CD4-positive, alpha-beta T cell treated with Interleukin-6 for 4 hours (primary cell): ENCODE measurements at regions not wholly inside any gene's neighbourhood (a gene's known extent, or its start where the extent isn't known, plus 50 kb on each side); places are given as distances from the start of the nearest gene placed in this dataset.
"Not testable (repeated sequence)": the region's sequence is repeated elsewhere in the genome, so short reads cannot be mapped to it uniquely, and the experiment has no call there.

ENCODE experiments used
- DNase-seq: peaks from one replicate; pipeline ENCODE4 v3.0.0-alpha.2; 2020; ENCODE audit warnings: mixed read lengths

- no peak for DNase-seq
Measured at GRCh38 chr3:33957176-33957575, 158.7 kb downstream of the PDCD6IP start.

DNA sequence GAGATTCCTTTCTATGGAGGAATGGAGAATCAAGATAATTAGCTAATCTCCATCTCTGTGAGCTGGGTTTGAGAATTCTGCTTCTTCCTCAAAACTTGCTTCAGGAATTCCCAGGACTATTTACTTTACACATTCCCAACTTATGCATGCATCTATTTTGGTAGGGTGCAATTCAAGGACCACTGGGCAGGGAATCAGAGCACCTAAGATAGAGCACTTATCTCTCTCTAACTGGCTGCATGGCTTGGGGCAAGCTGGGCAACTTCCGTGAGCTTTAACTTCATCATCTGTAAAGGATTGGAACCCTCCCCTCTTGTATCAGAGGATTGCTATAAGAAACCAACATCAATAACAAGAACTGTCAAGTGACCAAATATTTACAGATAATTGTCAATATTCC, 160.2 kb downstream of the PDCD6IP start:
- DNase-seq: no peak

- DNase-seq: no peak
Measured at GRCh38 chr3:33962396-33962795, 164.0 kb downstream of the PDCD6IP start.

GRCh38 chr3:33970180-33970579, 171.8 kb downstream of the PDCD6IP start:
- not testable (repeated sequence) for DNase-seq

GRCh38 chr3:33971055-33971454, 172.6 kb downstream of the PDCD6IP start:
- no peak for DNase-seq

- no peak for DNase-seq
Measured at GRCh38 chr3:33975463-33975862, 177.0 kb downstream of the PDCD6IP start.

GRCh38 chr3:33977227-33977626, 178.8 kb downstream of the PDCD6IP start:
- DNase-seq: no peak

DNA sequence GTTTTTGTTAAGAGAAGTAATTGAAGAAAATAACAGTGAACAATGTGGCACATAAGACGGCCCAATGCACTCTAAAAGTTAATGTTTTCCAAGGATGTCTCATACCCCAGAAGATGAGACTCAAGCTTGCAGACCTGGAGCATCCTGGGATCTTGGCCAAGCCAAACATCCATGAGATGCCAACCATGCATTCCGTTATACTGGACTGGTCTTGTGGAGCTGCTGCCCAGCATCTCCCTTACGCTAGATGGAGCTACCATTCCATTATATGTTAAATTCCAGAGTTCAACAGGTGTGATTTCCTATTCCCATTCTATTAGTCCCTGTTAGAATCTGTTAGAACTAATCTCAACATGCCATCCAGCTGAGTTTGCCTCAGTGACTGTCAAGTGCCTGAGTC, 181.8 kb downstream of the PDCD6IP start:
- DNase-seq: no peak

DNA sequence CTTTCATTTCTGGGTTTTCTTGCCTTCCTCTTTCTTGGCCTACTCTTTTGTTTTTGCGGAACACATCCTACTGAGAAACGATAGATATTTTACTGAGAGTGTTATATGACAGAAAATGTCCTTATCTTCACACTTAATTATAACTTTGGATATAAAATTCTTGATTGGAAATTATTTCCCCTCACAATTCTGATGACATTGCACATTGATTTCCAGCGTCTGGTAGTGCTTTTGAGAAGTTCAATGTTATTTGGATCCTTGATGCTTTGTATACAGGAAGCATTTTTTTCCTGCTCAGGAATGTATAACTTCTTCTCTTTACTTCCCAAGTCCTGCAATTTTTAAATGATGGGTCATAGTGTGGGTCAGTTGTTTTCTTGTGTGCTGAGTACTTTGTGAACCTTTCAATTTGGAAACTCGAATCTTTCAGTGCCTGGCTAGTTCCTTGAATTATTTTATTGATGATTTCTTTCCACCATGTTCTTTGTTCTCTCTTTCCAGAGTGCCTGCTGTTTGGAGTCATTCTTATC, 183.9 kb downstream of the PDCD6IP start:
- DNase-seq: no peak

- not testable (repeated sequence) for DNase-seq
Measured at GRCh38 chr3:33982949-33983348, 184.5 kb downstream of the PDCD6IP start.

GRCh38 chr3:33989229-33989628, 190.8 kb downstream of the PDCD6IP start:
- DNase-seq: no peak

- no peak for DNase-seq
Measured at GRCh38 chr3:33991673-33992072, 193.2 kb downstream of the PDCD6IP start.

DNA sequence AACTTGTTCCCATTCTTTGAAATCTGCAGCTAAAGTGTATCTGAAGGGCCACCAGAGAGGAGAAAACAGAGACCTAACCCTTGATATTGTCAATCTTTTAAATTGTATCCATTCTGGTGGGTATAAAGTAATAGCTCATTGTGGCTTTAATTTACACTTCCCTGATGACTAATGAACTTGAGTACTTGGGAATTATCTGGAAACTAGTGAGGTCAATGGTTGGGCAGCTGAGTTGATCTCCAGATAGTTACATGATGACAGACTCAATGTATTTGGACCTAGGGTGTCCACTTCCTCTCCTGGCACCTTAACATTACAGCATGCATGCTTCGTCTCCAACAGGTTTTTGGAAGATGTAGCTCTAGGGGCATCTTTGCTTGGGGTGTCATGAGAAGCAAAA, 195.2 kb downstream of the PDCD6IP start:
- no peak for DNase-seq

DNA sequence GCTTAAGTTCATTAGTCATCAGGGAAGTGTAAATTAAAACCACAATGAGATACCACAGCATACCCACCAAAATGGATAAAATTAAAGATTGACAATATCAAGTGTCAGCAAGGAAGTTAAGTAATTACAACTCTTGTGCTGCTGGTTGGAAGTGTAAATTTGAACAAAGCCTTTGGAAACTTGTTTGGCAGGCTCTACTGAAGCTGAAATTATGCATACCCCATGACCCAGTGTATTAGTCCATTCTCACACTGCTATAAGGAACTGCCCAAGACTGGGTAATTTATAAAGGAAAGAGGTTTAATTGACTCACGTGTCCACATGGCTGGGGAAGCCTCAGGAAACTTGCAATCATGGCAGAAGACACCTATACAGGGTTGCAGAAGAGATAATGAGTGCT, 196.1 kb downstream of the PDCD6IP start:
- no peak for DNase-seq

DNA sequence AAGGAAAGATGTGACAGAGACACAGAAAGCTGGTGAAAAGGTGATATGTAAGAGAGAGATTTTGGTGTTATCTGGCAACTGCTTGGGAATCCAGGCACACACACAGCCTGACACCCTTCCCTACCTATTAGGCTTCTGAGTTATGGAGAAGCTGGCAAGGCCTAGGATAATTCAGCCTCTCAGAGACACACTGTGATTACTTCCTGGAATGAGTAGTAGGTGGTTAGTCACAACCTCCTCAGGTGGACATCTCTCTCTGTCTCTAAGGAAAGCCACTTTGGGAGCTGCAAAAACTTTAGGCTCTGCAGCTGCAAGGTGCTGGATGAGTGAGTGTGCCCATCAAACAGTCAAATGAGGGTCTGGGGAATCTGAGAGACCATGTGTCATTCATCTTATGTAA, 201.9 kb downstream of the PDCD6IP start:
- DNase-seq: no peak

GRCh38 chr3:34001022-34001421, 202.6 kb downstream of the PDCD6IP start:
- no peak for DNase-seq

DNA sequence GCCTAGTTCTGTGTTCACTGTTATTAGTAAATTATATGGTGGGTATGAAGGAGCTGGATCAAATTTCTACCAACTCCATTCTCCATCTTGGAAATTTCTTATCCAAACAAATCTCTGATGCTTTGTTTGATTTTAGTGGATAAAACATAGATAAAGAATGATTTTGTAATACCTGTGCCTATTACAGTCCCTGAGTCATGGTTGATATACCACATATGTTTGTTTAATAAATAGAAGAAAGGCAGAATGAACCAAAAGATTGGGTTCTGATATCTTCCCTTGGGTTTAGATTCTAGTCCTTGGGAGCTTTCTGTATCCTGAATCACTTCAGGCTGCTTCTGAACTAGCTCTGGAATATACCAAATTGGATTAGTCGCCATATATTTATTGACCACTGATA, 203.6 kb downstream of the PDCD6IP start:
- no peak for DNase-seq

GRCh38 chr3:34002569-34003100, 204.2 kb downstream of the PDCD6IP start:
- no peak for DNase-seq

DNA sequence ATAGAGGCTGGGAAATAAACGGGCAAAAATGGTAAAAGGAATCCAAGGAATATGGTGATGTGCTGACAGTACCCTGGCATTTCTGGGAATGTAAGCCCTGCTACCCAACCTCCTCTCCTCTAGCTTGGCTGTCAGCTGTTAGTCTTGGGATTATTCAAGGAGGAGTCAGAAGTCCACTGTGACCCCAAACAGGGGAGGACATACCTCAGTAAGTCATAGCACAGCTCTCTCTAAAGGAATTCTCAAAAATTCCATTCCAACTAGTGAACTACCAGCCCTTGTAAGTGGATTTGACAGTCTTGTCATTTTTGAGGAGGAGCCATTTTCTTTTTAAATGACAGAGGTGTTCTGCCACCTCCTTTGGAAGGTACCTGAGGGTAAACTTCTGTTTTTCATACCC, 207.5 kb downstream of the PDCD6IP start:
- no peak for DNase-seq

GRCh38 chr3:34008191-34008590, 209.8 kb downstream of the PDCD6IP start:
- no peak for DNase-seq

GRCh38 chr3:34008836-34009809, 210.7 kb downstream of the PDCD6IP start:
- DNase-seq: no peak

DNA sequence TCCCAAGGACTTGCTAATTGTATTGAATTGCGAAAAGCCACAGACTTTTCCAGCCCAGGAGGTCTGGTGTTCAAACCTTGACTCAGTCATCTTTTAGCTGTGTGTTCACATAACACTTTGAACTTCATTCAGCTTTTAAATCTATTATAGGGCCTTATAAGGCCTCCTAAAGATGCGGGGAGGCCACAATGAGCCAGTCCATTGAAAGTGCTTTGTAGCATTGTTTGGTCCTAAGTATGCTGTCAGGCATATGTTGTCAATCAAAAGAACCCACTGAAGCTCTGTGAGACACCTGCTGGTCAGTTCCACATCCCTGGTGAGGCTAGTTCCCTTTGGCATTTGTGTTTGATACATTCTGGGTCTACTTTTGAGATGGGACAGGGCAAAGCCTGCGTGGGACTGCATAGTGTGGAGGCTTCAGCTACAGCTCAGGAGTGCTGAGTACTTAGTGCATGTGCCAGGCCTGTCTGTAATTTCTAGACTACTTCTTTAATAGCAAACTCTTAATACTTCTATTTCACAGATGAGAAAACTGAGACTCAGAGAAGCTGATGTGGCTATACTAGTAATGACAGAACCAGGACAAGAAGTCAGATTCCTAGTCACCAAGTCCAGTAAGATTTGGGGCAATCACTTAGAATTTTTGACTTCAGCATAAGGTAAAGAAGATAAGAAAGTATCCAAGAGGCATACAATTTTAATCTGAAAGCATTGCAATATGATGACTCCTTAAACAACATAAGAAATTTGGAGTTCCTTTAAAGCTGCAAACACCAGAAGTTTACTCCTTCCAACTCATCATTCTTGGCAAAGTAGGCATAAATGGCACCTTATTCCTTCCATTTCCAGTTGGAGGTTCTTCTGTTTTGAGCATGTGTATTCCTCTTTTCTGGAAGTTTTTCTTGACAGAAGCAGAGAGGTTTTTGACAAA, 213.0 kb downstream of the PDCD6IP start:
- DNase-seq: no peak

DNA sequence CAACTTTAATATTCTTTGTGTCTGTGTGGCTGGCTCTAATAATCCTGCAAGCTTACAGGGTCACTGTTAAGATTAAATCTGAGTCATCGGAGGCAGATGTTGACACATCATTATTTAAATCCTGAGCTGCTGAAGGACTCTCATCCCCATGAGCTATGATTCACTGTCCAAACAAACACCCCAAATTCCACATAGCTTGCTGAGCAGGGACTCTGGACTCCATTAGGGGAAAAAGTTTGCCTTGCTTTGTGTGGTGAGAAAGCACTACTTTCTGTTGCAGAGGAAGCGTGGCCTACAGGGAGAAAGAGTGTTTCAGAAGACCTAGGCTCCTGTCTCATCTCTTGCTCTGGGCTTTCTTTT, 213.7 kb downstream of the PDCD6IP start:
- DNase-seq: no peak
